GM12872 (cell line): ENCODE measurements at regions not wholly inside any gene's neighbourhood (a gene's known extent, or its start where the extent isn't known, plus 50 kb on each side); places are given as distances from the start of the nearest gene placed in this dataset.

Experiments
- TF ChIP-seq, protein P1 (sequence below): IDR thresholded peaks from 3 replicates; pipeline ENCODE4 v1.5.1; 2011; ENCODE audit warnings: low read depth, mild to moderate bottlenecking, low read length, moderate library complexity; ENCODE audit not compliant: insufficient read depth

- TF ChIP-seq, protein P1, sequence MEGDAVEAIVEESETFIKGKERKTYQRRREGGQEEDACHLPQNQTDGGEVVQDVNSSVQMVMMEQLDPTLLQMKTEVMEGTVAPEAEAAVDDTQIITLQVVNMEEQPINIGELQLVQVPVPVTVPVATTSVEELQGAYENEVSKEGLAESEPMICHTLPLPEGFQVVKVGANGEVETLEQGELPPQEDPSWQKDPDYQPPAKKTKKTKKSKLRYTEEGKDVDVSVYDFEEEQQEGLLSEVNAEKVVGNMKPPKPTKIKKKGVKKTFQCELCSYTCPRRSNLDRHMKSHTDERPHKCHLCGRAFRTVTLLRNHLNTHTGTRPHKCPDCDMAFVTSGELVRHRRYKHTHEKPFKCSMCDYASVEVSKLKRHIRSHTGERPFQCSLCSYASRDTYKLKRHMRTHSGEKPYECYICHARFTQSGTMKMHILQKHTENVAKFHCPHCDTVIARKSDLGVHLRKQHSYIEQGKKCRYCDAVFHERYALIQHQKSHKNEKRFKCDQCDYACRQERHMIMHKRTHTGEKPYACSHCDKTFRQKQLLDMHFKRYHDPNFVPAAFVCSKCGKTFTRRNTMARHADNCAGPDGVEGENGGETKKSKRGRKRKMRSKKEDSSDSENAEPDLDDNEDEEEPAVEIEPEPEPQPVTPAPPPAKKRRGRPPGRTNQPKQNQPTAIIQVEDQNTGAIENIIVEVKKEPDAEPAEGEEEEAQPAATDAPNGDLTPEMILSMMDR, result no peak
These were observed 198.8 kb downstream of the FCRL5 start for GRCh38 chr1:157353546-157353945.

DNA sequence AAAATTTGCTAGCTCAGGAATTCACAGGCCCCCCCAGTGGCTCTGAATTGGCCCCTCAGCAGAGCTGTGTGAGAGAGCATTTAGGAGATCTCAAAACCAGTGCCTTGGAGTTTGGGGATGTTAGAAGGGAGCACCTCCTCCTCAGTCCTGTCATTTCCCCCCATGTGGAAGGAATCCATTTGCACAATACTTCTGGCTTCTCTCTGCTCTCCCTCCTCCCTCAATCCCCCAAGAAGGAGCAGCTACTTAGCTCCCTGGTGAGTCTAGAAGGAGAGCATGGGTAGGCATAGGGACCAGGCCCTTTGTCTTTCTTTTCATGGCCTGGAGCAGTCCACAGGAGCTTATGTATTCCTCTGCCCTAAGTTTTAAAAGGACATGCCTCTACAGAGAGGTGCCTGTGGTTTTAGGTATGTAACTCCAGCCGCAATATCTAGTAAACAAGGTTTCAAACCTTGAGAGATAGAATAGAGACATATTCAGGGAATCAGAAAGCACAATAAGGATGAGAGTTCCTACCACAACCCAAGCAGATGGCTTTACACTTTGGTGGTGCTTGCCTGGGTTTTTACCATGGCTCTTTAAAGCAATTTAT lies 199.4 kb downstream of the FCRL5 start:
- TF ChIP-seq, protein P1, result no peak

DNA sequence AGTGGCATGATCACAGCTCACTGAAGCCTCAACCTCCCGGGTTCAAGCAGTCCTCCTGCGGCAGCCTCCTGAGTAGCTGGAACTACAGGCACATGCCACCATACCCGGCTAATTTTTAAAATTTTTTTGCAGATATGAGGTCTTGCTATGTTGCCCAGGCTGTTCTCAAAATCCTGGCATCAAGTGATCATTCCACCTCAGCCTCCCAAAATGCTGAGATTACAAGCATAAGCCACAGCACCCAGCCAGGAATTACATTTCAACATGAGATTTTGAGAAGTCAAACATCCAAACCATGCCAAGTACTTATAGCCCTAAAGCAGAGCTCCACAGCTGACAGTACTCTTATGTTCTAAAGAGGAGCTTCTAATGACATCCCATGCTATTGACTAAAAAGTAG lies 200.1 kb downstream of the FCRL5 start:
- TF ChIP-seq, protein P1, result no peak

DNA sequence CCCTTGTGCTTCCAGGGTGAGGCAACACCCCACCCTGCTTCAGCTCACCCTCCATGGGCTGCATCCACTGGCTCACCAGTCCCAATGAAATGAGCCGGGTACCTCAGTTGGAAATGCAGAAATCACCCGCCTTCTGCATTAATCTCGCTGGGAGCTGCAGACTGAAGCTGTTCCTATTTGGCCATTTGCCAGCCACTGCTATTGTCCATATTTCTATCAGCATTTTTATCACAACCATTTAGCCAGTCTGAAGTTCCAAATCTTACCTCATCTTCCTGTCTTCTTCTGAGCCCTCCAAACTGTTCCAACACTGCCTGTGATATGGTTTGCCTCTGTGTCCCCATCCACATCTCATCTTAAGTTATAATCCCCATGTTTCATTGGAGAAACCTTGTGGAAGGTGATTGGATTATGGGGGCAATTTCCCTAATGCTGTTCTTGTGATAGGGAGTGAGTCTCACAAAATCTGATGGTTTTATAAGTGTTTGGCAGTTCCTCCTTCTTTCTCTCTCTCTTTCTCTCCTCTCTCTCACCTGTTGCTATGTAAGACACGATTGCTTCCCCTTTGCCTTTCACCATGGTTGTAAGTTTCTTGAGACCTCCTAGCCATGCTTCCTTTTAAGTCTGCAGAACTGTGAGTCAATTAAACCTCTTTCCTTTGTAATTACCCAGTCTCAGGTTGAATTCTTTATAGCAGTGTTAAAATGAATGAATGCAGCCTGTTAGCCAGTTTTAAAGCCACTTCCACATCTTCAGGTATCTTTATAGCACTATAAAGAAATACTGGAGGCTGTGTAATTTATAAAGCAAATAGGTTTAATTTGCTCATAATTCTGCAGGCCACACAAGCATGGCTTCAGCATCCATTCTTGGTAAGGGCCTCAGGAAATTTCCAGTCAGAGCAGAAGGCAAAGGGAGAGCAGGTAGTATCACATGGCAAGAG lies 203.5 kb downstream of the FCRL5 start:
- TF ChIP-seq, protein P1, result no peak

GRCh38 chr1:157347506-157347905 lies 204.8 kb downstream of the FCRL5 start:
- TF ChIP-seq, protein P1, result no peak

DNA sequence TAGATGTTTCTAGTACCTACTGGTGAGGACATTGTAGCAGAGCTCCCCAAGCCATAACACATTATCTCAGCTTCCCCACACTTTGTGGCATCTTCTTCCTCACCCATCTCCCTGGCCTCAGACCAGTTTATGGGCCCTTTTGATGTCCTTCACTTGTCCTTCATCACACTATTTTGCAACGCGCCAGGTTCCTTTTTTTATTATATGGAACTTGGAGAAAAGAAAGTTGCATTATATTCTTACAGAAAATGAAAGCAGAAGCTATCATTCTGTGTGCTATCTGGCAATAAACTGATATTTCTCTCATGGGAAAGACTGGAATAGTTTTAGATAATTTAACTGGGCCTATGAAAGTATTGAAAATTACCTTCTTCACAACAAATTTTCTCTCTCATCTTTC lies 196.9 kb upstream of the ETV3 start:
- TF ChIP-seq, protein P1, result no peak

DNA sequence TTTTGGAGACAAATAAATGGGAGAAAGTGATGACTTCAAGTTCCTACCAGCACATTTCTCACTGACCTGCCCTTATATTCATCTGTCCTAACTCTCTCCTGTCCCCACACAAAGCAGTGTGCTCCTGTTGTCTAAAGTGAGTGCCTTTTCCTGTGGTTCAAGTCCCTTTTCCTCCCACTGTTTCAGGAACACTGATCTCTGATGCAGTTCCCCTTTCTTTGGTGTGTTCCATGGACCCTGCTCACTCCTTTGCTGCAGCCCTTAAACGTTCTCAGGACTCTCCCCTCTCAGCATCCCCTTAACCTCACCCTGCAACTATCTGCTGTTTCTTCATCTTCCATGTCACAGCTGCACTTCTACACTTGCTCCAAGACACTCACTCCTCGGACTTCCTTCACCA lies 195.8 kb upstream of the ETV3 start:
- TF ChIP-seq, protein P1, result no peak
